Activated CD4-positive, alpha-beta T cell treated with anti-CD3 and anti-CD28 coated beads, Interleukin-2, amount 50 U/mL, for 1 hour (primary cell): ENCODE measurements at regions not wholly inside any gene's neighbourhood (a gene's known extent, or its start where the extent isn't known, plus 50 kb on each side); places are given as distances from the start of the nearest gene placed in this dataset.

Experiments
- DNase-seq: peaks from one replicate; pipeline ENCODE4 v3.0.0-alpha.2; 2020

- DNase-seq = no peak
Observed at GRCh38 chr2:215615067-215615802, 179.4 kb upstream of the FN1 start.

DNA sequence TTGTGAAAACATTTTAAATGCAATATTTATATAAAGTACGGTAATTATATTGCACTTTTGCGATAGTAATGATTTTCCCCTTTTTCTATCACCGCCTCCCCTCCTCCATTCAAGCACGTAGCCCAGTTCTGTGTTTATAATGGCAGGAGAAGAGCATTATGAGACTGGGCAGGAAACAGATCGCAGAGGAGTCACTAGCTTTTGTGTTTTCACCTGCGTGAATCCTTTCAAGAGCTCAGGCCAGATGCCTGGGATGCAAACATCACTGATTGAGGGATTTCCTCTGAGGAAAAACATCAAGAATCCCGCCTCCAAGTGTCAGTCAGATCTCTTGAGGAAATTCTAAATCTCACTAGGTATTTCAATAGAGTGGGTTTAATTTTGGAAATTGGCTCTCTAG is 178.4 kb upstream of the FN1 start:
- DNase-seq = no peak

- no peak for DNase-seq
Observed at GRCh38 chr2:215613888-215614287, 178.0 kb upstream of the FN1 start.

GRCh38 chr2:215613280-215613679 is 177.4 kb upstream of the FN1 start:
- no peak for DNase-seq

DNA sequence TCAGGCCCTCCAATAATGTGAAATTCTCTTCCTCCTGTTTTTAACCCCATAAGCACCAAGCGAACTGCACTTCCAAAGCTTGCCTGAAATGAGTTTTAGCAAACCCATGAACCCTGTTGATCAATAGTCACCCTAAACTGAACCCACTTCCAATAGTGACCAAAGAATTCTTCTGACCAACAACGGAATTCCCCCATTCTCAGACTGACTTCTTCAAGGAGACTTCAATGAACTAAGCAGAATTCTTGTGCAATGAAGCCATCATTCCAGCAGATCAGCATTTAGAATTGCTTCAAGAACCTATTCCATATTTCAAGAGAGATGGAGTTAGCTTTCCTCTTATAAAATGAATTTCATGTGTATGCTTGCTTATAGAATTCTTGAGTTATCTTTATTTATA is 176.9 kb upstream of the FN1 start:
- no peak for DNase-seq

- no peak for DNase-seq
Observed at GRCh38 chr2:215611609-215612386, 175.9 kb upstream of the FN1 start.

GRCh38 chr2:215609089-215610032 is 173.5 kb upstream of the FN1 start:
- no peak for DNase-seq

GRCh38 chr2:215607766-215608165 is 171.9 kb upstream of the FN1 start:
- DNase-seq = no peak

- DNase-seq = no peak
Observed at GRCh38 chr2:215606219-215606618, 170.4 kb upstream of the FN1 start.

DNA sequence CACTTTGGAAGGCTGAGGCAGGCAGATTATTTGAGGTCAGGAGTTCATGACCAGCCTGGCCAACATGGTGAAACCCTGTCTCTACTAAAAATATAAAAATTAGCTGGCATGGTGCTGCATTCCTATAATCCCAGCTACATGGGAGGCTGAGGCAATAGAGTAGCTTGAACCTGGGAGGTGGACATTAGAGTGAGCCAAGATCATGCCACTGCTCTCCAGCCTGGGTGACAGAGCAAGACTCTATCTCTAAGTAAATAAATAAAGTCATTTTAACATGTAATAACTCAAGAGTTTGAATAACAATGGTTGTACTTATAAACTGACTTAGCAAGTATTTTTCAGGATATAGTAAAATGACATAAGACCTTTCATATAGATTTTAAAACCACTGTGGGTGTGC is 169.3 kb upstream of the FN1 start:
- no peak for DNase-seq

DNA sequence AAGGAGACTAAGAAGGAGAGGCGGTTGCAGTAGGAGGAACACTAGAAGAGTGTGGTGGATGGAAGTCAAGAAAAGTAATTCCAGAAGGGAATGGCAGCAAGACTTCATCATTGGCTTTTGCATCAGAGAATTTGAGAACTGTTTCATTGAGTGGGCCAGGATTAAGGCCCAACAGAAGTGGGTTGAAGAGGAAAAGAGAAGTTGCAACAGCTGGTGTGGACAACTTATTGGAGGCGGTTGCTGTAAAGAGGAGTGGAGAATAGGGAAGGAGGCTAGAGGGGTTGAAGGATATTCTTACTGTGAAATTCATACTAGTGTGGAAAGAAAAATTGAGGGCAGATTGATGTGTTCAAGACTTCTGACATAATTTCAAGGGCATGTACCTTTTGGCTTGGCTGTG is 168.7 kb upstream of the FN1 start:
- DNase-seq = no peak

GRCh38 chr2:215603440-215603839 is 167.6 kb upstream of the FN1 start:
- DNase-seq = no peak

GRCh38 chr2:215602997-215603396 is 167.1 kb upstream of the FN1 start:
- DNase-seq = no peak

- no peak for DNase-seq
Observed at GRCh38 chr2:215601990-215602721, 166.3 kb upstream of the FN1 start.

- no peak for DNase-seq
Observed at GRCh38 chr2:215601526-215601925, 165.7 kb upstream of the FN1 start.

DNA sequence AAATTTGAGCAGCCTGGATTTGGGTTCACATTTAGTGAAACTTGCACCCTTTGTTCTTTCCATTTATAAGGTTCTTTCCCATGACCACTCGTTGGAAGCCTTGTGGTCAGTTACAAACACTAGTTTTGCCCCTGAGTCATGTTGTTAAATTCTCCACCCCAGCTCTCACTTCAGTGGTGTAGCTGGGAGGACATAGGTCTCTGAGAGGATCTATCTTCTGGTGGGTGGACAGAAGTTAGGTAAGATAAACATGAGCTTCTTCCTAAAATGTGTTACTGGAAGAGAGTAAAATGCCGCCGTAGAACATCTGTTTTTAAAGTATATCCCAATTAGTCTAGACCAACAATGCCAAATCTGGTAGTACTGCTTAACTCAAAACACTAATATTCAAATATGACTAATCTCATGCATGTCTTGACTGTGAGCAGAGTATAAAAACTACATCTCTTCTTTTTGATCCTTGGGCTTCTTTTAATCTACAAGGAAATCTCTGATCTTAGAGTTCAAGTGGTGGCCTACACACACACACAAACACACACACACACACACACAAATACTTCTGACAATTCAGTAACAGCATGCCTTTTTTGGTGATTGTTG is 162.6 kb upstream of the FN1 start:
- no peak for DNase-seq

- DNase-seq = no peak
Observed at GRCh38 chr2:215597577-215597976, 161.7 kb upstream of the FN1 start.

- DNase-seq = no peak
Observed at GRCh38 chr2:215594766-215595165, 158.9 kb upstream of the FN1 start.

- no peak for DNase-seq
Observed at GRCh38 chr2:215590010-215590745, 154.3 kb upstream of the FN1 start.

GRCh38 chr2:215583881-215584280 is 148.0 kb upstream of the FN1 start:
- no peak for DNase-seq

DNA sequence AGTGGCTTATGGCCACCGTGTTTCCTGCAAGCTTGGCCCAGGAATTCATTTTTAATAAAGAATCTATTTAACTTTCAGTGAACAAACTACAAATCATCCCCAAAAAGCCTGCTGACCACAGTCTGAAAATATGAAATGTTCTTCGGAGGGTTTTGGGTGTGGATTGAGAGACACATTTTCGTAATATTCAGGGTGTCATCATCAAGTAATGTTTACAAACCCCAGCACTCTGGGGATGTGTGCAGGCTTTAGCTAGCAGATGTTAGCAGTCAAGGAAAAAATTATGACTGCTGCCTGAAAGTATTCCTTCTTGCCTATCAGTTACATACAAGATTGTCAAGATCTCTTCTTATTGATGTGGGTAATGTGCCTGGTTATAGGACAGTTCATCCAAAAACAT is 143.9 kb upstream of the FN1 start:
- DNase-seq = no peak

DNA sequence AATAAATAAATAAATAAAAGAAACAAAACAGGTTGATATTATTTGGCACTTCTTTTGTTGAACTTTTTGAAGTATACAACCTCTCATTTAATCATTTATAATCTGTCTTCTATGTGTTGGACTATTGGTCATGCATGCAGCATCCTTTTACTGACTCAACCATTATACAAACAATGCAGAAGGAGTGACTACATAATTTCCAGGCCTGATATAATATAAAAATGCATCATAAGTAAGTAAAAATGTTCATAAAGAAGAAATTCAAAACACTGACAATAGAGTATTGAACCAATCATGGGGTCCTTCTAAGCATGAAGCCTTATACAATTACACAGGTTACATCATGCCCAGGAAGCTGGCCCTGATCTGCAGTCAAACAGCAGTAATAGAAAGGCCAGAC is 141.5 kb upstream of the FN1 start:
- DNase-seq = no peak
